Dendritic cell treated with granulocyte-macrophage colony-stimulating factor and Interleukin-4, amounts not matched to agents 40 ng/mL and 50 ng/mL, for 4 days (primary cell): ENCODE measurements at regions not wholly inside any gene's neighbourhood (a gene's known extent, or its start where the extent isn't known, plus 50 kb on each side); places are given as distances from the start of the nearest gene placed in this dataset.

Source experiments
- H3K27ac Mint-ChIP-seq: one replicate; pipeline ENCODE4 v1.8.0; 2022; ENCODE audit warnings: mild to moderate bottlenecking, mixed read lengths
- H3K27me3 Mint-ChIP-seq: one replicate; pipeline ENCODE4 v1.8.0; 2022; ENCODE audit warnings: mild to moderate bottlenecking, mixed read lengths
- H3K36me3 Mint-ChIP-seq: one replicate; pipeline ENCODE4 v1.8.0; 2022; ENCODE audit warnings: low read depth, mixed read lengths
- H3K4me1 Mint-ChIP-seq: one replicate; pipeline ENCODE4 v1.8.0; 2022; ENCODE audit warnings: low read depth, mixed read lengths
- H3K4me3 Mint-ChIP-seq: one replicate; pipeline ENCODE4 v1.8.0; 2022; ENCODE audit warnings: mild to moderate bottlenecking, moderate library complexity, mixed read lengths
- H3K9me3 Mint-ChIP-seq: one replicate; pipeline ENCODE4 v1.8.0; 2022; ENCODE audit warnings: mixed read lengths
- intact Hi-C: fragments of 100-400 bp; cut with micrococcal nuclease; formaldehyde crosslinking; loops from one replicate; pipeline ENCODE4 v1.15.0; 2022

DNA sequence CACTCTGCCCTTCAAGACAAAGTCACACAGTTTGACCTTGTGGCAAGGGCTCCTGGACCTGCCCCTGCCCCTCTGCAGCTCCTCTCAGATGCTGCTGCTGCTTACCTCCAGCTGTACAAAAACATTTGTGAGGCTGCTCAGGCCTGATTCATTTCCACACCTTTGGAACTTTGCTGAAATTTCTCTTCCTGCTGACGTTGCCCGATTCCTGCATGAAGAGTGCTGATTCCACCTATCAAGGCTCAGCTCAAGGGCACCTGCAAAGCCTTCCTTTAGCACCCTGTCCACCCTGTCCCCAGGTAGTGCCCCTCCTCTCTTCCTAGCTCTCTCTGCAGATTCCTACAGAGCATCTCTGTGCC lies 738.3 kb upstream of the HS6ST1 start:
- Mint-ChIP-seq H3K4me3 (no peak overlapping the region), H3K9me3 (no peaks in the 10 kb centered on the region), H3K27me3 (peaks cover 2% of the 10 kb centered on the region), H3K36me3 (no peaks in the 10 kb centered on the region), H3K27ac (no peak overlapping the region), H3K4me1 (no peaks in the 10 kb centered on the region)
- intact Hi-C loops: no loop called here

DNA sequence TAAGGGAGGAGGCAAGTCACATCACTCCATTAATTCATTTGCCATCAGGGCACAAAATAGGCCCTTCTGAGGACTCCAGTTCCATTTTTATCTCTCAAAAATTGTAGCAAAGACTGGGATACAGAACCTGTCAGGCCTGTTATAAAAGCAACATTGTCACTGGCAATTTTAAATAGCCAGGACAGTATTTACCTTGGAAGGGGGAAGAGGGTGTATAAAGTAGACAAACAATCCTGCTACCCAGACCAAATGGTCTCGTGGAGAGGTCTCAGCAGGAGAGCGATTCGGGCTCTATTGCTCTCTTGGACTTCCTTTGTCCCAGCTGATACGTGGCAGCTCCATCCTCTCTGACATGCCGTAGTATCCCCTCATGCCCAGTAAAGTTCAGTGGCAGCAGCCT lies 740.3 kb upstream of the HS6ST1 start:
- Mint-ChIP-seq H3K36me3 (no peaks in the 10 kb centered on the region), H3K4me1 (no peaks in the 10 kb centered on the region), H3K4me3 (no peak overlapping the region), H3K9me3 (no peaks in the 10 kb centered on the region), H3K27me3 (peaks cover 2% of the 10 kb centered on the region), H3K27ac (no peak overlapping the region)
- intact Hi-C loops: no loop called here

DNA sequence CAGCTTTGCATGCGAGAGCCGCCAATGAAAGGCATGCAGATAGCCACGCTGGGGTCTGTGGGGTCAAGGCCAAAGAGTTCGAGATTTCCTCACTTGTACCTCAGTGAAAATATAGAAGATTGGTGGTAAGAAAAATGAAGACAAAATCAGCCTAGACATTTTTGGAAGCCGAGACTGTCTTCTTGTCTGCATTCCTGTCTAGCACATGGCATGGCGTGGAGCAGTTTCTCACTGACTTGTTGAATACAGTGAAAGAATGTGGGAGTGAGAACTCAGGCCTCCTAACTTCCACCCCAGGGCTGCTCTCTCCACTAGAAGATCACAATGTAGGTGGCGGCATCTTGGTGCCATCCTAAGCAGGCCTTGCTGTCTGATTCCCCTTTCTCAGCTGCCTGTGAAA lies 740.8 kb upstream of the HS6ST1 start:
- no peaks in the 10 kb centered on the region for H3K4me1 Mint-ChIP-seq
- H3K4me3 Mint-ChIP-seq: no peak overlapping the region
- no peaks in the 10 kb centered on the region for H3K36me3 Mint-ChIP-seq
- intact Hi-C loops: no loop called here
- peaks cover under 1% of the 10 kb centered on the region for H3K27me3 Mint-ChIP-seq
- no peaks in the 10 kb centered on the region for H3K9me3 Mint-ChIP-seq
- H3K27ac Mint-ChIP-seq: no peak overlapping the region

DNA sequence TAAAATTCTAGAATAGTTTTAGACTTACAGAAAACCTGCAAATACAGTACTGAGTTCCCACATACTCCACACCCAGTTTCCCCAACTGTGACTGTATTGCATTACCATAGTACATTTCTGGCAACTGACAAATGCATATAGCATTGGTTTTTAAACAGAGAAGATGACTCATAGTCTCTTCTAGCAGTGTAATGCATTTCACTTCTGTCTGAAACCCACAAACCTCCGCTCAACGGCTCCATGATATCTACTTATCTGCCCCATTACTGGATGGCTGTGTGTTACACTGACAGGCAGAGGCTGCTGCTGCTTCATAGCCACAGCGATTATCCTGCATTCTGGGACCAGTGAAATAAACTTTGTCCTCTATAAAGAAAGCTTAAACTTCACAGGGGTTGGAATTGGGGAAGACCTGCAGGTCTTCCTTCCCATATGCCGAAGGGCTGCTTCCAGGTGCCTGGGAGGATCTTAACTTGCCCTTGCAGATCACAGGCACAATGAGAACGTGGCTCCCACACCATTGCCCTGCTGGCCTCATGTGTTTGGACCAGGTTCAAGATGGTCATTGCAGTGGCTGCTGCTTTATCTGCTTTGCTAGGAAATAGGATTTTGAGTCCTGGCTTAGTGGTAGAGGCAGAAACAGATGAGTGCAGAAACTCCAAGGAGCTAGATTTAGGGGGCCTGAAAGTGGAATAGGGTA lies 742.6 kb upstream of the HS6ST1 start:
- Mint-ChIP-seq H3K27ac (no peak overlapping the region), H3K36me3 (no peaks in the 10 kb centered on the region), H3K27me3 (no peaks in the 10 kb centered on the region), H3K4me3 (no peak overlapping the region), H3K9me3 (no peaks in the 10 kb centered on the region), H3K4me1 (no peaks in the 10 kb centered on the region)
- intact Hi-C loops: no loop called here

DNA sequence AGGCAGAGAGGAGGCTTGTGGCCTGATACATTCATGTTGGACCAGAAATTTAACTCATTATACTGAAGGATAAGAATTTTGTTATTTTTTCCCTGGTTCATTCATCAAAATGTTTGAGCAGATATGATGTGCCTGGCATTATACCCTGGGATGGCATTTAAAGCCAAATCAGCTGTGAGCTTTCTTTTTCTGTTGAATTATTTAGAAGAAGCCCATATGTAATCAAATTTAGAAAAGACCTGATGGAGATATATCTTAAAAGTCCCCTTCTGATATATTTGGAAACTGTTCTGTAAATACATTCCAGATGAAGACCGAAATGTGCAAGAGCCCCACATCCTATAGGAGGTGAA lies 743.1 kb upstream of the HS6ST1 start:
- Mint-ChIP-seq H3K4me1 (no peaks in the 10 kb centered on the region), H3K4me3 (no peak overlapping the region), H3K36me3 (no peaks in the 10 kb centered on the region), H3K9me3 (no peaks in the 10 kb centered on the region), H3K27ac (no peak overlapping the region), H3K27me3 (no peaks in the 10 kb centered on the region)
- intact Hi-C loops: no loop called here

DNA sequence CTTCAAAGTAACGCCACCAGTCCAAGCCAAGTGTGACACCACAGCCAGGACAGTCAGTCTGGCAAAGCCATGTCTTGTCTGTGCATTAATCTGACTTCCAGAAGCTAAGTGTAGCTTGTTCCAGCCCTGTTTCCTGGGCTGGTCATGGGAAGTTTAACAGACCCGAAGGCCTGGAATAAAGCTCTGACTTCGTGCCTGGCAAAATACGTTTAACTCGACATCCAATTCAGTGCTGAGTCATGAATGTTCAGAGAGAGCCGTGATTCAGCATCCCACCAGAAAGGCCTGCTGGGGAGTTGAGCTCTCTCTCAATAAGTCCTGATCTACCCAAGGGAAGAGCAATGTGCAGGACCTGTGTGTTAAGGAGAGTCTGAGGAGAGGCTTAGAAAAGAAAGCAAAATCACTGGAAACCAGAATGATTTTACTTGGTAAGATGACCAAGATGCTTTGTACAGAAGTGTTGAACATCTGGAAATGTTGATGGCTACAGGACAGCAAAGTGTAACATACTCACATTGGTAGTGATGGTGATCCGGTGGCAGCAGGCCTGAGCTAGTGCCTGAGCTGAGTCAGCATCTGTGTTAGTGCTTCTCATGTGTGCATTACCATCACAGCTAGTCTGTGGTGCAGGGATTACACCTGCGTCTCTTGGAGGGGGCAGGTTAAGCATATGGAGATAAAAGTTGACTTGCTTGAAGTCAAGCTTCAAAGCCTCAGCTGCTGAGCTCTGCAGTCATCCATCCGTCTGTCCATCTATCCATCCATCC lies 743.7 kb upstream of the HS6ST1 start:
- intact Hi-C loops: no loop called here
- H3K36me3 Mint-ChIP-seq: no peaks in the 10 kb centered on the region
- no peaks in the 10 kb centered on the region for H3K9me3 Mint-ChIP-seq
- H3K4me1 Mint-ChIP-seq: no peaks in the 10 kb centered on the region
- no peaks in the 10 kb centered on the region for H3K27me3 Mint-ChIP-seq
- no peak overlapping the region for H3K4me3 Mint-ChIP-seq
- no peak overlapping the region for H3K27ac Mint-ChIP-seq

DNA sequence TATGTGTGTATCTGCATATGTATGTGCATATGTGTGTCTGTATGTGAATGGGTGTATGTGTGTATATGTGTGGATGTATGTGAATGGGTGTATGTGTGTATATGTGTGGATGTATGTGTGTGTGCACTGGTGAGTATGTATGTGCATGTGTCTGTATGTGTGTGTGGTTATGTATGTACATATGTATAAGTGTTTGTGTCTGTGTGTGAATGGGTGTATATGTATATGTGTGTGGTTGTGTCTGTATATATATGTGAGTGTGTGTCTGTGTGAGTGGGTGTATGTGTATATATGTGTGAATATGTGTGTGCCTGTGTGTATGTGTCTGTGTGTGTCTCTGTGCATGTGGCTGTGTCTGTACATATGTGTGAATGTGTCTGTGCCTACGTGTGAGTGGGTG lies 748.4 kb upstream of the HS6ST1 start:
- no peaks in the 10 kb centered on the region for H3K36me3 Mint-ChIP-seq
- no peaks in the 10 kb centered on the region for H3K27me3 Mint-ChIP-seq
- no peaks in the 10 kb centered on the region for H3K9me3 Mint-ChIP-seq
- no peak overlapping the region for H3K27ac Mint-ChIP-seq
- no peak overlapping the region for H3K4me3 Mint-ChIP-seq
- H3K4me1 Mint-ChIP-seq: no peaks in the 10 kb centered on the region
- intact Hi-C loops: no loop called here

DNA sequence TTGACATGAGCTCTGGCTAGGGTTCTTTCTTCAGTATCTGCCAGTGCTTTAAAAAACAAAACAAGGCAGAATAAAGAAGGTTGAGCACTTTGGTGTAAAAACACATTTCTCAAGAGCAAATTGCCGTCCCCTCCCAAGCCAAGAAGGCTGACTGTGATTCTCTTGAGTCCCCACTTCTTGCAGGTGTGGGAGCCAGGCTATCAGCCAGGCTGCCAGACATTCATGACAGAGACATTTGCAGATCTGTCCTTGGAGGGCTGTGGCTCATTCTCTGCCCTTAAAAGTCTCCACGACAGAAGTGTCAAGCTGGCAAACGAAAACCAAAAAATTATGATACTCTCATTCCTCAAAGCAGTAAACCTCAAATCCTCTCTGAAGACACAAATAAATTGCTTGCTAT lies 749.3 kb upstream of the HS6ST1 start:
- Mint-ChIP-seq H3K4me3 (no peak overlapping the region), H3K27ac (no peak overlapping the region), H3K9me3 (no peaks in the 10 kb centered on the region), H3K27me3 (no peaks in the 10 kb centered on the region), H3K4me1 (no peaks in the 10 kb centered on the region), H3K36me3 (no peaks in the 10 kb centered on the region)
- intact Hi-C loops: no loop called here

DNA sequence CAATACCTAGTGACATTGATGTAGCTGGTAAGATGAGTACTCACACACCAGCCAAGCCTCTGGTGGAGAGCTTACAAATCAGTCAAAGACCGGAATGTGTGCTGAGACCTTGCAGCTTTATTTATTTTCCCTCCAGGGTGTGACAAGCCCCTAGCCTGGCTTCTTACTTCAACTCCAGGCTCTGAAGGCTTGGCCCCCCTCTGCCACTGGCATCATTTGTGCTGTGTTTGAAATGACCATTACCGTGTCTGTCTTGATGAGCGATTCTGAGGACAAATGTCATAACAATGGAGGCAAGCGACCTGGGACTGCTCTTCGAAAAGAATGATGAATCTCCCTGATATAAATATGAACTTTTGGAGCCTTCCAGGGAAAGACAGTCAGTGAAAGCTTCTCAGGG lies 749.9 kb upstream of the HS6ST1 start:
- no peak overlapping the region for H3K27ac Mint-ChIP-seq
- H3K27me3 Mint-ChIP-seq: no peaks in the 10 kb centered on the region
- no peaks in the 10 kb centered on the region for H3K4me1 Mint-ChIP-seq
- H3K4me3 Mint-ChIP-seq: no peak overlapping the region
- H3K36me3 Mint-ChIP-seq: no peaks in the 10 kb centered on the region
- no peaks in the 10 kb centered on the region for H3K9me3 Mint-ChIP-seq
- intact Hi-C loops: no loop called here

DNA sequence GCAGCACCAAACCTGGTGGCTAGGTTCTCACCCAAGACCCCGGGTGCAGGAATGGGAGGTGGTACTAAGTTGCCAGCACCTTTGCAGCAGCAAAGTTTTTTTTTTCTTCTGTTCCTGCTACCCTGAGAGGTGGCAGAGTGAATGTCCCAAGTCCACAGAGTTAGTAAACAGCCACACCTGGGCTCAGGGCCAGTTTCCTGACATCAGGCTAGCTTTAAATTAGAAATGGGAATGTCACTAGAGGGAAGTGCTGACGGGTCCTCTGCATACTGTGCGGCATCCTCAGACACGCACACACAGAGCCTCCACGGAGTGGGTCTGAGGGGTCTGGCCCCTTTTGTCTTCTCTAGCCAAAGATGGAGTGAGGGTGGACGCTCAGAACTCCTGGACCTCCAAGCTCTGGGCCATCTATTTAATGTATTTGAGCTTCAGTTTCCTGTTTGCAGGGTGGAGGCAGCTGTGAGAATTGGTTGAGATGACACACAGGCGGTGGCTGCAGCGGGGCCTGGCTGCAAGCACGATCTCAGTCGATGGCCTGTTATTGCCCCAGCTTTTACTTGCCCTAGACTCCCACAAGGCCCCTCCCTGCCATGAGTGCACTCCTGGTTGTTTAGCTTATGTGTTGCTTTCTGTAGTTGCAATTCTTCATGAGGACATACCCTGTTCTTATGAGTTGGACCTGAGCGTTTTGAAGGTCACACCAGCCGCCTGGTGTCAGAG lies 751.4 kb upstream of the HS6ST1 start:
- H3K4me1 Mint-ChIP-seq: no peaks in the 10 kb centered on the region
- no peaks in the 10 kb centered on the region for H3K9me3 Mint-ChIP-seq
- no peak overlapping the region for H3K4me3 Mint-ChIP-seq
- H3K27ac Mint-ChIP-seq: no peak overlapping the region
- intact Hi-C loops: no loop called here
- no peaks in the 10 kb centered on the region for H3K36me3 Mint-ChIP-seq
- H3K27me3 Mint-ChIP-seq: no peaks in the 10 kb centered on the region

DNA sequence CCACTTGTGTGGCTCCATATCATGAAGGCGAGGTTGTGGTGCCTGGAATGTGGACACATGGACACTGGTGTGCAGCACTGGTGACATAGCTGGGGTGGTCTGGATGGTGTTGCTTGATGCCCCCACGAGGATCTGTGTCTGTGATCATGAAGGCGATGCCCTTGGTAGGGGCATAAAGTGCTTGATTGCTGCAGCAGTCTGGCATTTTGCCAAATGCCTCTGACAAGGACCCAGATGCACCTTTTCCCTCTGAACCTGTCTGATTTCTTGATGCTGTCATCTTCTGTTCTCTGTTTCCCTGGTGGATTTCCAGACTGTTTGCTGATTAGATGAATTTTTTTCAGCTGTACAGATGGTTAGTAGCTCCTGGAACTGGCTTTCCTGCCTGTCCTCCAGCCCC lies 752.0 kb upstream of the HS6ST1 start:
- Mint-ChIP-seq H3K9me3 (no peaks in the 10 kb centered on the region), H3K36me3 (no peaks in the 10 kb centered on the region), H3K4me1 (no peaks in the 10 kb centered on the region), H3K27ac (no peak overlapping the region), H3K27me3 (no peaks in the 10 kb centered on the region), H3K4me3 (no peak overlapping the region)
- intact Hi-C loops: no loop called here

DNA sequence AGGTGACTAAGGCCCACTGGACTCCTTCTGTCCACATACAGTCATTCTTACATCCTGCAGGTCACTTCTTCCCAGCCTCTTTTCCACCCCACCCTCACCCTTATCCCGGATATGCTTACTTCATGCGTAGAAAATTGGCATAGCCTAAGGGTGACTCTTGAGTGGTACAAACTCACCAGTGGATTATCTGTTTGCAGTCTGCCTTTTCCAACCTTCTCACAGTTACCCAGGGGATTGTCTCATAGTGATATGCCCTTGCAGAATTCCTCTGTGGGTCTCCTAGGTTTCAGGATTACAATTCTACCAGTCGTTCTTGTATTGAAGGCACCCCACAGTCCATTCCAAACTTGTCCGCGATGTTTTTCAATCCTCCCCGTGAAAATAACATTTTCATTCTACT lies 752.9 kb upstream of the HS6ST1 start:
- Mint-ChIP-seq H3K27me3 (no peaks in the 10 kb centered on the region), H3K27ac (no peak overlapping the region), H3K36me3 (no peaks in the 10 kb centered on the region), H3K4me1 (no peaks in the 10 kb centered on the region), H3K9me3 (no peaks in the 10 kb centered on the region), H3K4me3 (no peak overlapping the region)
- intact Hi-C loops: no loop called here

DNA sequence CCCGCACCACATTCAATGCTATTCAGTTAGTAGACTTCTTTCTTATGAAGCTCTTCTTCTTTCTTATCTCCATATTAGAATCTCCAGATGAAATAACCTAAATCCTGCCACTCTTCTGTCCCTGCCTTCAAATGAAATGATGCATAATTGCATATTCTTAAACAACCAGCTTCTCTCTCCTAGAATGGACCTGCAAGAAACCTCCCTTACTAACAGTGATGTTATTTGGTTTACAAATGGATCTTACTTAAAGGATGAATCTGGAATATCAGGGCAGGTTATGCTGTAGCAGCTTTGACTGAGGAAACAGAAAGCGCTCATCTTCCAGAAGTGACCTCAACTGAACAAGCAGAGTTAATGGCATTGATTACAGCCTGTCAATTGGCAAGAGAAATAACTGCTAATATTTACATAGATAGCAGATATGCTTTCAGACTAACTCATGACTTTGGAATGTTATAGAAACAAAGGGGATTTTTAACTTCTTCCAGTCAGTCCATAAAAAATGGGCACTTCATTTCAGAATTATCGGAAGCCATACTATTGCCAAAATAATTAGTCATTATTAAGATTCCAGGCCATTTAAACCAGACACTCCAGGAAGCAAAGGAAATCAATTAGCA lies 755.7 kb upstream of the HS6ST1 start:
- Mint-ChIP-seq H3K27ac (no peak overlapping the region), H3K27me3 (no peaks in the 10 kb centered on the region), H3K9me3 (no peaks in the 10 kb centered on the region), H3K4me3 (no peak overlapping the region), H3K4me1 (no peaks in the 10 kb centered on the region), H3K36me3 (no peaks in the 10 kb centered on the region)
- intact Hi-C loops: no loop called here

DNA sequence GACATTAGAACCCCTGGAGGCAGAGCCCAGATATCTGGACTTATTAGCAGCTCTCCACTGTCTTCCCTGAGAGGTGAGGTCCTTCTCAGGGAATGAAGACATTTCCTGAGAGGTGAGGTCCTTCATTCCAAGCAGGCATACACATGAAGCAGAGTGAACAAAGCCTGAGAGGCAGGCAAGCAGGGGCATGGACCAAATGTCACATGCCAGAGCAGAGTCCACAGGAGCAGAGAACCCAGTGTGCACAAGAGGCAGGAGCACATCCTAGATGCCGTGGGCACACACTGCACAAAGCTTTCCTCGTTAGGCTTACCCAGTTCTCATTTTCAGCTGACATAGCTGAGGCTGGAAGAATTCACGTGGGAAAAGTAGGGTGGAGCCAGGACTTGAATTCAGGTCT lies 759.9 kb upstream of the HS6ST1 start:
- Mint-ChIP-seq H3K9me3 (no peaks in the 10 kb centered on the region), H3K27ac (no peak overlapping the region), H3K27me3 (no peaks in the 10 kb centered on the region), H3K4me1 (no peaks in the 10 kb centered on the region), H3K4me3 (no peak overlapping the region), H3K36me3 (no peaks in the 10 kb centered on the region)
- intact Hi-C loops: no loop called here
